HepG2 (cell line): ENCODE measurements at regions not wholly inside any gene's neighbourhood (a gene's known extent, or its start where the extent isn't known, plus 50 kb on each side); places are given as distances from the start of the nearest gene placed in this dataset.

Source experiments
- CBX2 ChIP-seq, 2 experiments: fragments of 200-600 bp in 1 of 2; sonication (generic); formaldehyde crosslinking in 1 of 2; IDR thresholded peaks; 2 replicates each; pipeline versions ENCODE4 v1.7.0 to v1.8.1; 2018 to 2022; ENCODE audit warnings: low read depth in 2 of 2, low read length in 1 of 2, mild to moderate bottlenecking in 1 of 2, missing genetic modification reagents in 1 of 2
- CEBPG ChIP-seq: IDR thresholded peaks from 2 replicates; pipeline ENCODE4 v1.6.1; 2016
- EHMT2 ChIP-seq: fragments of 200-600 bp; sonication (generic); IDR thresholded peaks from 2 replicates; pipeline ENCODE4 v1.7.0; 2017; ENCODE audit warnings: antibody characterized with exemption, low read depth, low read length, borderline replicate concordance
- MZF1 ChIP-seq: sonication (generic); formaldehyde crosslinking; IDR thresholded peaks from 2 replicates; pipeline ENCODE4 v1.8.1; 2023; ENCODE audit warnings: mild to moderate bottlenecking, missing genetic modification reagents, borderline replicate concordance
- SP1 ChIP-seq, 2 experiments: fragments of 450-650 bp in 1 of 2; sonication (generic) in 1 of 2; formaldehyde crosslinking in 1 of 2; IDR thresholded peaks; 2 replicates each; pipeline versions ENCODE4 v1.4.0 to v1.6.1; 2016 to 2020; ENCODE audit warnings: missing genetic modification reagents in 1 of 2
- SRF ChIP-seq: IDR thresholded peaks from 2 replicates; pipeline ENCODE4 v1.6.1; 2011; ENCODE audit warnings: mild to moderate bottlenecking, low read depth, low read length, moderate library complexity
- ZNF678 ChIP-seq: sonication (generic); formaldehyde crosslinking; IDR thresholded peaks from 2 replicates; pipeline ENCODE4 v1.4.0; 2020; ENCODE audit warnings: mild to moderate bottlenecking, missing genetic modification reagents
- ZSCAN25 ChIP-seq: sonication (generic); formaldehyde crosslinking; IDR thresholded peaks from 2 replicates; pipeline ENCODE4 v1.8.0; 2022; ENCODE audit warnings: mild to moderate bottlenecking, missing genetic modification reagents
- TF ChIP-seq, protein P1 (sequence below): sonication (generic); formaldehyde crosslinking; IDR thresholded peaks from 2 replicates; pipeline ENCODE4 v1.5.1; 2020; ENCODE audit warnings: mild to moderate bottlenecking, missing genetic modification reagents, moderate library complexity
- TF ChIP-seq, protein P2 (sequence below): sonication (generic); formaldehyde crosslinking; IDR thresholded peaks from 2 replicates; pipeline ENCODE4 v1.4.0; 2020; ENCODE audit warnings: mild to moderate bottlenecking, missing genetic modification reagents
- TF ChIP-seq, protein P3 (sequence below): sonication (generic); formaldehyde crosslinking; IDR thresholded peaks from 2 replicates; pipeline ENCODE4 v1.5.0; 2020; ENCODE audit warnings: missing genetic modification reagents
- TF ChIP-seq, protein P4 (sequence below): sonication (generic); formaldehyde crosslinking; IDR thresholded peaks from 2 replicates; pipeline ENCODE4 v1.5.0; 2020; ENCODE audit warnings: mild to moderate bottlenecking, missing genetic modification reagents, moderate library complexity

DNA sequence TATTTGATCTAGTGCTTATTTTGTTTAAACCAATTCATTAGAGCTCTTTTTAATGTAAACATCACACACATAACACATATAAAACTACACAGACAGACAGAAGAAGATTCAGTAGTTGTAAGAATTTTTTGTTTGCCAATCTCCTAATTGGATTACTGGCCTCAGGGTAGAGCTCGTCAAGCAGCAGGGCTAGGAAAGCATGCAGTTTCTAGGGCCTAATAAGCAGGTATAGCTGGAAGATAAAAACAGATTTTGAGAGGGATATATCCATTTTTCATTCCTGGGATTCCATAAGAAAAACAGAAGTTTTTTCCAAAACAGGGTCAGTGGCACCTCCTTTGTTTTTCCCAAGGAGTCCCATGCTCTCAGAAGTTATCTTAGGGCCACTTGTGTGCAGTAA is 265.2 kb upstream of the SGO1 start:
- TF ChIP-seq SRF: no peak
- TF ChIP-seq MZF1 (CRISPR knock-in tag): no peak
- TF ChIP-seq, protein P1, sequence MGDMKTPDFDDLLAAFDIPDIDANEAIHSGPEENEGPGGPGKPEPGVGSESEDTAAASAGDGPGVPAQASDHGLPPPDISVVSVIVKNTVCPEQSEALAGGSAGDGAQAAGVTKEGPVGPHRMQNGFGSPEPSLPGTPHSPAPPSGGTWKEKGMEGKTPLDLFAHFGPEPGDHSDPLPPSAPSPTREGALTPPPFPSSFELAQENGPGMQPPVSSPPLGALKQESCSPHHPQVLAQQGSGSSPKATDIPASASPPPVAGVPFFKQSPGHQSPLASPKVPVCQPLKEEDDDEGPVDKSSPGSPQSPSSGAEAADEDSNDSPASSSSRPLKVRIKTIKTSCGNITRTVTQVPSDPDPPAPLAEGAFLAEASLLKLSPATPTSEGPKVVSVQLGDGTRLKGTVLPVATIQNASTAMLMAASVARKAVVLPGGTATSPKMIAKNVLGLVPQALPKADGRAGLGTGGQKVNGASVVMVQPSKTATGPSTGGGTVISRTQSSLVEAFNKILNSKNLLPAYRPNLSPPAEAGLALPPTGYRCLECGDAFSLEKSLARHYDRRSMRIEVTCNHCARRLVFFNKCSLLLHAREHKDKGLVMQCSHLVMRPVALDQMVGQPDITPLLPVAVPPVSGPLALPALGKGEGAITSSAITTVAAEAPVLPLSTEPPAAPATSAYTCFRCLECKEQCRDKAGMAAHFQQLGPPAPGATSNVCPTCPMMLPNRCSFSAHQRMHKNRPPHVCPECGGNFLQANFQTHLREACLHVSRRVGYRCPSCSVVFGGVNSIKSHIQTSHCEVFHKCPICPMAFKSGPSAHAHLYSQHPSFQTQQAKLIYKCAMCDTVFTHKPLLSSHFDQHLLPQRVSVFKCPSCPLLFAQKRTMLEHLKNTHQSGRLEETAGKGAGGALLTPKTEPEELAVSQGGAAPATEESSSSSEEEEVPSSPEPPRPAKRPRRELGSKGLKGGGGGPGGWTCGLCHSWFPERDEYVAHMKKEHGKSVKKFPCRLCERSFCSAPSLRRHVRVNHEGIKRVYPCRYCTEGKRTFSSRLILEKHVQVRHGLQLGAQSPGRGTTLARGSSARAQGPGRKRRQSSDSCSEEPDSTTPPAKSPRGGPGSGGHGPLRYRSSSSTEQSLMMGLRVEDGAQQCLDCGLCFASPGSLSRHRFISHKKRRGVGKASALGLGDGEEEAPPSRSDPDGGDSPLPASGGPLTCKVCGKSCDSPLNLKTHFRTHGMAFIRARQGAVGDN (CRISPR knock-in tag): no peak
- no peak for TF ChIP-seq ZNF678 (CRISPR knock-in tag)
- TF ChIP-seq, protein P2, sequence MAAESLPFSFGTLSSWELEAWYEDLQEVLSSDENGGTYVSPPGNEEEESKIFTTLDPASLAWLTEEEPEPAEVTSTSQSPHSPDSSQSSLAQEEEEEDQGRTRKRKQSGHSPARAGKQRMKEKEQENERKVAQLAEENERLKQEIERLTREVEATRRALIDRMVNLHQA (CRISPR knock-in tag): no peak
- TF ChIP-seq CBX2 (IDR thresholded peaks at IDR 0.05; ENCODE audit: low read depth, low read length): no peak
- no peak for TF ChIP-seq CBX2 (CRISPR knock-in tag; IDR thresholded peaks at IDR 0.05; ENCODE audit: low read depth)
- TF ChIP-seq CEBPG (CRISPR knock-in tag): no peak
- TF ChIP-seq SP1 (IDR thresholded peaks at IDR 0.05): no peak
- TF ChIP-seq SP1 (CRISPR knock-in tag; IDR thresholded peaks at IDR 0.05): no peak
- no peak for TF ChIP-seq ZSCAN25 (CRISPR knock-in tag)
- TF ChIP-seq, protein P3, sequence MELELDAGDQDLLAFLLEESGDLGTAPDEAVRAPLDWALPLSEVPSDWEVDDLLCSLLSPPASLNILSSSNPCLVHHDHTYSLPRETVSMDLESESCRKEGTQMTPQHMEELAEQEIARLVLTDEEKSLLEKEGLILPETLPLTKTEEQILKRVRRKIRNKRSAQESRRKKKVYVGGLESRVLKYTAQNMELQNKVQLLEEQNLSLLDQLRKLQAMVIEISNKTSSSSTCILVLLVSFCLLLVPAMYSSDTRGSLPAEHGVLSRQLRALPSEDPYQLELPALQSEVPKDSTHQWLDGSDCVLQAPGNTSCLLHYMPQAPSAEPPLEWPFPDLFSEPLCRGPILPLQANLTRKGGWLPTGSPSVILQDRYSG (CRISPR knock-in tag): no peak
- TF ChIP-seq EHMT2: no peak
- TF ChIP-seq, protein P4, sequence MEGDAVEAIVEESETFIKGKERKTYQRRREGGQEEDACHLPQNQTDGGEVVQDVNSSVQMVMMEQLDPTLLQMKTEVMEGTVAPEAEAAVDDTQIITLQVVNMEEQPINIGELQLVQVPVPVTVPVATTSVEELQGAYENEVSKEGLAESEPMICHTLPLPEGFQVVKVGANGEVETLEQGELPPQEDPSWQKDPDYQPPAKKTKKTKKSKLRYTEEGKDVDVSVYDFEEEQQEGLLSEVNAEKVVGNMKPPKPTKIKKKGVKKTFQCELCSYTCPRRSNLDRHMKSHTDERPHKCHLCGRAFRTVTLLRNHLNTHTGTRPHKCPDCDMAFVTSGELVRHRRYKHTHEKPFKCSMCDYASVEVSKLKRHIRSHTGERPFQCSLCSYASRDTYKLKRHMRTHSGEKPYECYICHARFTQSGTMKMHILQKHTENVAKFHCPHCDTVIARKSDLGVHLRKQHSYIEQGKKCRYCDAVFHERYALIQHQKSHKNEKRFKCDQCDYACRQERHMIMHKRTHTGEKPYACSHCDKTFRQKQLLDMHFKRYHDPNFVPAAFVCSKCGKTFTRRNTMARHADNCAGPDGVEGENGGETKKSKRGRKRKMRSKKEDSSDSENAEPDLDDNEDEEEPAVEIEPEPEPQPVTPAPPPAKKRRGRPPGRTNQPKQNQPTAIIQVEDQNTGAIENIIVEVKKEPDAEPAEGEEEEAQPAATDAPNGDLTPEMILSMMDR (CRISPR knock-in tag): no peak
